ENCODE measurements at regions not wholly inside any gene's neighbourhood (a gene's known extent, or its start where the extent isn't known, plus 50 kb on each side); places are given as distances from the start of the nearest gene placed in this dataset.

DNA sequence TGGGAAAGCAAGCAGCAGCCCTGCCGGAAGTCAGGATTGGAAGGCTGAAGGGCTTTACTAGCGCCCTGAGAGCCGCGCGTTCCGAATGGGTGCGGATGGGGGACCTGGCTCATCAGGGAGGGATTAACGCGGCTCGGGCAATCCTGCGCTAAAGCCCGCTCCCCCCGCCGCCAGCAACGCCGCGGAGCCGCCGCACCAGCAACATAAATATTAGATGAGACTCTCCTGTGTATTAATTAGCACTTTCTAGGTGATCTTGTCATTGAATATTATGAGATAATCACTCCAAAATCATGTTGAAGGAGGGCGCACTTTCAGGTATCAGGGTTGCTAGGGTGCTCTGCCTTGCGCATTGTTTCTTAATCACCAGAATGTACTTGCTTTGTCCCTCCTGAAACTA is 357.2 kb upstream of the FAM241A start:
- Histone ChIP-seq H2BK15ac (ENCODE audit: low read depth, low read length) (no peak overlapping the region), H2BK20ac (ENCODE audit: low read depth, low read length) (no peak overlapping the region), H2AK9ac (replicated peaks; ENCODE audit: low read depth, low read length, poor library complexity) (no peak overlapping the region), H4K20me1 (ENCODE audit: insufficient read depth, low read length) (no peaks in the 10 kb centered on the region), H3K18ac (ENCODE audit: low read depth, low read length) (no peak overlapping the region), H3K23ac (ENCODE audit: low read depth, low read length) (no peak overlapping the region), H3K4me3 (ENCODE audit: insufficient read depth, low read depth, low read length) (no peak overlapping the region), H3K79me1 (ENCODE audit: low read depth in 1 of 2, low read length in 2 of 2) (no peaks in the 10 kb centered on the region), H3K4me1 (ENCODE audit: control insufficient read depth, insufficient read depth, low read length) (no peaks in the 10 kb centered on the region), H3K56ac (ENCODE audit: extremely low read depth, insufficient read depth, low read length) (no peak overlapping the region), H3K9me3 (ENCODE audit: control insufficient read depth, insufficient read depth, low read length) (no peaks in the 10 kb centered on the region), H3K27me3 (ENCODE audit: control insufficient read depth, insufficient read depth, low read length) (peaks cover 3% of the 10 kb centered on the region), H3K36me3 (ENCODE audit: control insufficient read depth, insufficient read depth, low read length) (no peaks in the 10 kb centered on the region), H3K9ac (ENCODE audit: low read depth, low read length) (no peak overlapping the region), H2AK5ac (ENCODE audit: low read depth, low read length) (no peak overlapping the region), H3K14ac (replicated peaks; ENCODE audit: low read depth, low read length) (no peak overlapping the region), H4K91ac (ENCODE audit: insufficient read depth, low read depth, low read length) (no peak overlapping the region), H4K8ac (ENCODE audit: low read depth in 2 of 2, low read length in 2 of 2) (no peak overlapping the region), H2AFZ (replicated peaks; ENCODE audit: low read length, poor library complexity) (no peak overlapping the region), H4K5ac (ENCODE audit: low read depth, low read length) (no peak overlapping the region), H2BK5ac (ENCODE audit: low read depth, low read length, poor library complexity, severe bottlenecking) (no peak overlapping the region), H3K9me1 (ENCODE audit: insufficient read depth, low read length) (no peaks in the 10 kb centered on the region), H3K27ac (ENCODE audit: insufficient read depth, low read length) (no peak overlapping the region), H3K4me2 (ENCODE audit: low read depth, low read length) (no peak overlapping the region), H3K4ac (ENCODE audit: low read depth, low read length) (no peak overlapping the region), H2BK120ac (ENCODE audit: low read depth, low read length) (no peak overlapping the region)
- ChIA-PET POLR2A (ENCODE audit: unreplicated experiment) (no interaction called here), CTCF (no interaction called here)
- in situ Hi-C loops (cut with MboI; ENCODE audit: low sequenced_read_pairs) = no loop called here
- intact Hi-C loops (cut with micrococcal nuclease) = no loop called here
- no TSS peak for BruUV-seq (replicated peaks)
- ATAC-seq (ENCODE audit: low read depth) = no peak
- dilution Hi-C loops (cut with HindIII; ENCODE audit: low sequenced_read_pairs, unreplicated experiment) = no loop called here
- TF ChIP-seq RAD21 (IDR thresholded peaks at IDR 0.05; ENCODE audit: low read length) (no peak), NFE2L2 (IDR thresholded peaks at IDR 0.05; ENCODE audit: low read depth, low read length) (no peak), CEBPB (IDR thresholded peaks at IDR 0.05; ENCODE audit: low read depth, low read length) (no peak), MAFK (IDR thresholded peaks at IDR 0.05; ENCODE audit: low read depth, low read length) (no peak), MAZ (IDR thresholded peaks at IDR 0.05; ENCODE audit: borderline replicate concordance, low read depth, low read length) (no peak), CHD1 (IDR thresholded peaks at IDR 0.05; ENCODE audit: low read depth, low read length) (no peak), SMC3 (IDR thresholded peaks at IDR 0.05; ENCODE audit: low read depth, low read length) (no peak), RFX5 (IDR thresholded peaks at IDR 0.05; ENCODE audit: low read depth, low read length) (no peak), FOS (IDR thresholded peaks at IDR 0.05; ENCODE audit: low read depth, low read length) (no peak), POLR2A (IDR thresholded peaks at IDR 0.05; ENCODE audit: low read depth, low read length) (no peak), MXI1 (IDR thresholded peaks at IDR 0.05; ENCODE audit: borderline replicate concordance, low read depth, low read length) (no peak), BHLHE40 (IDR thresholded peaks at IDR 0.05; ENCODE audit: low read depth, low read length) (no peak), RCOR1 (IDR thresholded peaks at IDR 0.05; ENCODE audit: insufficient replicate concordance, low read length) (no peak)
- TF ChIP-seq, protein P1, sequence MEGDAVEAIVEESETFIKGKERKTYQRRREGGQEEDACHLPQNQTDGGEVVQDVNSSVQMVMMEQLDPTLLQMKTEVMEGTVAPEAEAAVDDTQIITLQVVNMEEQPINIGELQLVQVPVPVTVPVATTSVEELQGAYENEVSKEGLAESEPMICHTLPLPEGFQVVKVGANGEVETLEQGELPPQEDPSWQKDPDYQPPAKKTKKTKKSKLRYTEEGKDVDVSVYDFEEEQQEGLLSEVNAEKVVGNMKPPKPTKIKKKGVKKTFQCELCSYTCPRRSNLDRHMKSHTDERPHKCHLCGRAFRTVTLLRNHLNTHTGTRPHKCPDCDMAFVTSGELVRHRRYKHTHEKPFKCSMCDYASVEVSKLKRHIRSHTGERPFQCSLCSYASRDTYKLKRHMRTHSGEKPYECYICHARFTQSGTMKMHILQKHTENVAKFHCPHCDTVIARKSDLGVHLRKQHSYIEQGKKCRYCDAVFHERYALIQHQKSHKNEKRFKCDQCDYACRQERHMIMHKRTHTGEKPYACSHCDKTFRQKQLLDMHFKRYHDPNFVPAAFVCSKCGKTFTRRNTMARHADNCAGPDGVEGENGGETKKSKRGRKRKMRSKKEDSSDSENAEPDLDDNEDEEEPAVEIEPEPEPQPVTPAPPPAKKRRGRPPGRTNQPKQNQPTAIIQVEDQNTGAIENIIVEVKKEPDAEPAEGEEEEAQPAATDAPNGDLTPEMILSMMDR (conservative IDR thresholded peaks at IDR 0.05; ENCODE audit: low read depth, low read length) = no peak
- TF ChIP-seq, protein P2, sequence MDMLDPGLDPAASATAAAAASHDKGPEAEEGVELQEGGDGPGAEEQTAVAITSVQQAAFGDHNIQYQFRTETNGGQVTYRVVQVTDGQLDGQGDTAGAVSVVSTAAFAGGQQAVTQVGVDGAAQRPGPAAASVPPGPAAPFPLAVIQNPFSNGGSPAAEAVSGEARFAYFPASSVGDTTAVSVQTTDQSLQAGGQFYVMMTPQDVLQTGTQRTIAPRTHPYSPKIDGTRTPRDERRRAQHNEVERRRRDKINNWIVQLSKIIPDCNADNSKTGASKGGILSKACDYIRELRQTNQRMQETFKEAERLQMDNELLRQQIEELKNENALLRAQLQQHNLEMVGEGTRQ (IDR thresholded peaks at IDR 0.05; ENCODE audit: low read depth, low read length) = no peak
- TF ChIP-seq, protein P3, sequence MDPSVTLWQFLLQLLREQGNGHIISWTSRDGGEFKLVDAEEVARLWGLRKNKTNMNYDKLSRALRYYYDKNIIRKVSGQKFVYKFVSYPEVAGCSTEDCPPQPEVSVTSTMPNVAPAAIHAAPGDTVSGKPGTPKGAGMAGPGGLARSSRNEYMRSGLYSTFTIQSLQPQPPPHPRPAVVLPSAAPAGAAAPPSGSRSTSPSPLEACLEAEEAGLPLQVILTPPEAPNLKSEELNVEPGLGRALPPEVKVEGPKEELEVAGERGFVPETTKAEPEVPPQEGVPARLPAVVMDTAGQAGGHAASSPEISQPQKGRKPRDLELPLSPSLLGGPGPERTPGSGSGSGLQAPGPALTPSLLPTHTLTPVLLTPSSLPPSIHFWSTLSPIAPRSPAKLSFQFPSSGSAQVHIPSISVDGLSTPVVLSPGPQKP (IDR thresholded peaks at IDR 0.05; ENCODE audit: borderline replicate concordance, low read depth, low read length) = no peak
- 0% methylated on average over 1 of the region's 21 CpGs; no CpG with 5 or more reads in 1 of the 2 experiments for WGBS, 2 experiments (ENCODE audit: extremely low coverage in 2 of 2, insufficient read length in 1 of 2)
- DNase-seq = no peak

All from IMR-90 (cell line).